ENCODE measurements at regions not wholly inside any gene's neighbourhood (a gene's known extent, or its start where the extent isn't known, plus 50 kb on each side); places are given as distances from the start of the nearest gene placed in this dataset.

DNA sequence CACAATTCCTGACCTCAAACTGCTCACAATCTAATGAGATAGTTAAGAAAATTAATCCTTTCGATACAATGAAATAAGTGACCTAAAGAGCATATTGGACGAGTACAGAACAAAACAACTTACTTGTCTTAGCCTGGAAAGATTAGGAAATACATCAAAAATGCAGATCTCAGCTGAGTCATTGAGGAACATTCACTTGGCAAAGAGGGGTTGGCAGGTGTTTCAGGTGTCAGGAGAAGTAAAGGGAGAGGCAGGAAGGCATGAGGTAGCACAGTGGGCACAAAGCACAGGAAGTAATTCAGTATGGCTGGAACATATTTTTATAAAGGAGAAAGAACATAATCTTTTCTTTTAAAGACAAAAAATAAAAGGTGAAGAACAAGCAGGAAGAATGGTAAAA, 628.8 kb upstream of the RGMB start:
- H3K36me3 ChIP-seq (ENCODE audit: low read depth): no peaks in the 10 kb centered on the region
- ATAC-seq: no peak

DNA sequence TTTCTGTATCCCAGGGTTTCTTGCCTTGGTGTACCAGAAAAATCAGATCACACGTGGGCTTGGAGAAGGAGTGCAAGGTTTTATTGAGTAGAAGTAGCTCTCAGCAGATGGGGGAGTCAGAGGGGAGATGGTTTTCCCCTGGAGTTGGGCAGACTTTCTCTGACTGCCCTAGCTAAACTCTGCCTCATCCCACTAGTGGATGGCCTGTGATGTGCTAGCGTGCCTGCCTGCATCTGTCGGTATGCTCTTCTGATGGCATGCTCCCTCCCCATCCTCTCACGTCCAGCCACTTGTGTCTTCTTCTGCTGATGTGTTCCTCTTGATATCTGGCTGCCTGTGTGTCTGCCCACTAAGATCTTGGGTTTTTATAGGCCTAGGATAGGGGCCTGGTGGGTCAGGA, 616.1 kb upstream of the RGMB start:
- no peak overlapping the region for H3K4me3 ChIP-seq
- ATAC-seq (no peak), DNase-seq (no peak)
- H3K9me3 ChIP-seq: no peaks in the 10 kb centered on the region
- intact Hi-C loops (cut with DNase I, micrococcal nuclease): no loop called here
- no peaks in the 10 kb centered on the region for H3K4me1 ChIP-seq (ENCODE audit: low read depth)
- H3K36me3 ChIP-seq (ENCODE audit: low read depth): no peaks in the 10 kb centered on the region
- TF ChIP-seq, protein P1, sequence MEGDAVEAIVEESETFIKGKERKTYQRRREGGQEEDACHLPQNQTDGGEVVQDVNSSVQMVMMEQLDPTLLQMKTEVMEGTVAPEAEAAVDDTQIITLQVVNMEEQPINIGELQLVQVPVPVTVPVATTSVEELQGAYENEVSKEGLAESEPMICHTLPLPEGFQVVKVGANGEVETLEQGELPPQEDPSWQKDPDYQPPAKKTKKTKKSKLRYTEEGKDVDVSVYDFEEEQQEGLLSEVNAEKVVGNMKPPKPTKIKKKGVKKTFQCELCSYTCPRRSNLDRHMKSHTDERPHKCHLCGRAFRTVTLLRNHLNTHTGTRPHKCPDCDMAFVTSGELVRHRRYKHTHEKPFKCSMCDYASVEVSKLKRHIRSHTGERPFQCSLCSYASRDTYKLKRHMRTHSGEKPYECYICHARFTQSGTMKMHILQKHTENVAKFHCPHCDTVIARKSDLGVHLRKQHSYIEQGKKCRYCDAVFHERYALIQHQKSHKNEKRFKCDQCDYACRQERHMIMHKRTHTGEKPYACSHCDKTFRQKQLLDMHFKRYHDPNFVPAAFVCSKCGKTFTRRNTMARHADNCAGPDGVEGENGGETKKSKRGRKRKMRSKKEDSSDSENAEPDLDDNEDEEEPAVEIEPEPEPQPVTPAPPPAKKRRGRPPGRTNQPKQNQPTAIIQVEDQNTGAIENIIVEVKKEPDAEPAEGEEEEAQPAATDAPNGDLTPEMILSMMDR (IDR thresholded peaks at IDR 0.05): no peak

More for the DNA sequence above, 628.8 kb upstream of the RGMB start:
- DNase-seq: no peak
- Histone ChIP-seq H3K4me3 (no peak overlapping the region), H3K9me3 (no peaks in the 10 kb centered on the region), H3K4me1 (ENCODE audit: low read depth) (no peaks in the 10 kb centered on the region)
- intact Hi-C loops (cut with DNase I, micrococcal nuclease): no loop called here
- TF ChIP-seq, protein P1 (IDR thresholded peaks at IDR 0.05): no peak

DNA sequence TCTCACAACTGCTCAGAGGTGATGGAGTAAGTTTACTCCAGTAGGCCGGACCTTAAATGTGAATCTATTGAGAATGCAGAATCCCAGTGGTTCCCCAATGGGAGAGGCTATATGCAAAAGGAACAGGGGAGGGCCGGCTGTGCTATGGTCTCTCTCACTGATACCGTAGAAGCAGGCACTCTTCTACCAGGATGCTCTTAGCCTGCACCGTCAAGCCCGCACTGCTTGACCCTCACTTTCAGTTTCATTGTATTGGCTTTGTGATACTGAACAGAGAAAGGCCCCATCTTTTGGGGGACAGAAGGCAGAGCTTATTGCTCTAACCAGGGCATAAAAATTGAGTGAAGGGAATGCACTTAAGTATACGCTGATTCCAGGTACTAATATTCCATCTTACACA, 615.0 kb upstream of the RGMB start:
- intact Hi-C loops (cut with DNase I, micrococcal nuclease): no loop called here
- no peaks in the 10 kb centered on the region for H3K4me1 ChIP-seq (ENCODE audit: low read depth)
- DNase-seq (no peak), ATAC-seq (no peak)
- H3K9me3 ChIP-seq: no peaks in the 10 kb centered on the region
- no peak overlapping the region for H3K4me3 ChIP-seq
- TF ChIP-seq, protein P1 (IDR thresholded peaks at IDR 0.05): no peak
- H3K36me3 ChIP-seq (ENCODE audit: low read depth): no peaks in the 10 kb centered on the region

DNA sequence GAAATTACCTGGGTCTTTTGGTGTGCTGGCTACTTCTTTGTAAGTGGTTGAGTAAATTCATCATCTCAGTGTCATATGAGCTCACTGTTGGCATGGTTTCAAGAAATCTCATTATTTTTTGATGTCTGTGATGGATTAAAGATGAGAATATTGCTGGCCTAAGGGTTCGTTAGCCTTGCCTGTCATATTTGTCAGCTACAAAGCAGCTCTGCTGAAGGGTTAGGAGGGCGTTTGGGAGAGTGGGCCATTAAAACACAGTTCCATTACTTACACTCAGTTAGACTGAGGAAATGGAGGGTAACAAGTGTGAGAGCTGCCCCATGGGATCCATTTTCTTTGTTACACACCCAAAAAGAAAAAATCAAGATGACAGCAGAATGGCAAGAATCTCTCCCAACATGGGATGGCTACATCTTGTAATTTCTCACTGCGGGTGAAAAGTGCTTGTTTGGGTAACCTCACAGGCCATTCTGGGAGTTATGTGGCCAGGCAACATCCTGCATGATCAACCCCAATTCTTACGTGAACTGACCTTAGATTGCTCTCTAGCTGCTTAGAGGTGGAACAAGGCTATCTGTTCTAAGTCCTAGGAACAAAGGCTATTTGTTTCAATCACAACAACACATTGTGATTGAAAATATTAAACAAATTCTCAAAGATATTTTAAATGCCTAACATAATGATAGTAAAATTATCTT, 609.5 kb upstream of the RGMB start:
- H3K4me3 ChIP-seq: no peak overlapping the region
- no peaks in the 10 kb centered on the region for H3K4me1 ChIP-seq (ENCODE audit: low read depth)
- intact Hi-C loops (cut with DNase I, micrococcal nuclease): no loop called here
- DNase-seq: no peak
- ATAC-seq: no peak
- TF ChIP-seq, protein P1 (IDR thresholded peaks at IDR 0.05): no peak
- no peaks in the 10 kb centered on the region for H3K9me3 ChIP-seq
- H3K36me3 ChIP-seq (ENCODE audit: low read depth): no peaks in the 10 kb centered on the region

DNA sequence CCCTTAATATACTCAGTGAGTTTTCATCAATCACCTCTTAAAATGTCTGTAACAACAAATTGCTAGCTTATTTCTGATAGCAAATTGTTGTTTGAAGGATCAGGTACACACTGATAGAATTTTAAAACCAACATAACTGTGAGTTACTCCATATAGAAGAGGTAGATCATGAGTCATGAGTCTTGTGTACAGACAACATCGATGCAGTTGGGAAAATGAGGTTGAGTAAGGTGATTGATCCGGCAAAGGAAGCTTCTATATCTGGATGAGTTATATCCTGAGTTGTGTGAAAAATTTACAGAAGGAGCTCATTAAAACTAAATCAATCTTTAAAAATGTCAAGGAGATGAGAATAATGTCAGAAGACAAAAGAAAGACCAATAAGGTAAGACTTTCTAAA, 604.6 kb upstream of the RGMB start:
- H3K36me3 ChIP-seq (ENCODE audit: low read depth): no peaks in the 10 kb centered on the region
- TF ChIP-seq, protein P1 (IDR thresholded peaks at IDR 0.05): no peak
- DNase-seq (no peak), ATAC-seq (no peak)
- intact Hi-C loops (cut with DNase I, micrococcal nuclease): no loop called here
- no peaks in the 10 kb centered on the region for H3K4me1 ChIP-seq (ENCODE audit: low read depth)
- H3K4me3 ChIP-seq: no peak overlapping the region
- H3K9me3 ChIP-seq: no peaks in the 10 kb centered on the region

DNA sequence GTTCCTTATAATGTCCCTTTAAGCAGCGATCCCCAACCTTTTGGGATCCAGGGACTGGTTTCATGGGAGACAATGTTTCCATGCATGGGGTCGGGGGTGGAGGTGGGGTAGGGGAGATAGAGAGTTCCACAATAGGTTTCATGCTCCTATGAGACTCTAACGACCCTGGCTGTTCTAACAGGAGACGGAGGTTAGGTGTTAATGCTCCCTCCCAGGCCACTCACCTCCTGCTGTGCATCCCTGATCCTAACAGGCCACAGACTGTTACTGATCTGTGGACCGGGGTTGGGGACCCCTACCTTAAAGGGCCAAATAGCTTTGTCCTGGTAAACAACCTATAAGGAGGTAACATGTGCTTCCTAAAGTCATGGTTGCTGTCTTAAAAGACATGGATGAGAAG, 602.5 kb upstream of the RGMB start:
- H3K36me3 ChIP-seq (ENCODE audit: low read depth): no peaks in the 10 kb centered on the region
- ATAC-seq: no peak
- no peak for DNase-seq
- no peak overlapping the region for H3K4me3 ChIP-seq
- TF ChIP-seq, protein P1 (IDR thresholded peaks at IDR 0.05): no peak
- no peaks in the 10 kb centered on the region for H3K4me1 ChIP-seq (ENCODE audit: low read depth)
- intact Hi-C loops (cut with DNase I, micrococcal nuclease): no loop called here
- H3K9me3 ChIP-seq: no peaks in the 10 kb centered on the region
